Lung (tissue), 11 donors: ENCODE measurements at regions not wholly inside any gene's neighbourhood (a gene's known extent, or its start where the extent isn't known, plus 50 kb on each side); places are given as distances from the start of the nearest gene placed in this dataset.

ENCODE experiments used
- ATAC-seq: fragments of 200-7000 bp; cut with Tn5 transposase; one replicate; pipeline ENCODE4 v1.9.1; 2020; ENCODE audit warnings: moderate number of reproducible peaks; ENCODE audit not compliant: insufficient read depth, low FRiP score
- DNase-seq, 3 donors: peaks; one replicate each; pipeline ENCODE4 v3.0.0-alpha.2; 2013 to 2017
- H3K27ac ChIP-seq, 2 donors: one replicate each; pipeline ENCODE4 v1.5.1; 2013; ENCODE audit warnings: mild to moderate bottlenecking in 2 of 2, moderate library complexity in 2 of 2, control low read depth in 1 of 2, inconsistent platforms in 1 of 2, low read depth in 1 of 2, low read length in 1 of 2
- H3K27me3 ChIP-seq, 3 donors: one replicate each; pipeline ENCODE4 v1.5.1; 2013; ENCODE audit warnings: low read length in 2 of 3; ENCODE audit not compliant: control insufficient read depth in 3 of 3, insufficient read depth in 3 of 3
- H3K36me3 ChIP-seq, 4 donors: one replicate each; pipeline ENCODE4 v1.5.1; 2013; ENCODE audit warnings: low read length in 4 of 4, mild to moderate bottlenecking in 1 of 4, moderate library complexity in 1 of 4; ENCODE audit not compliant: control insufficient read depth in 4 of 4, insufficient read depth in 4 of 4
- H3K4me1 ChIP-seq, 5 donors: one replicate each; pipeline ENCODE4 v1.5.1; 2013; ENCODE audit warnings: low read length in 5 of 5, mild to moderate bottlenecking in 2 of 5, moderate library complexity in 1 of 5; ENCODE audit not compliant: control insufficient read depth in 5 of 5, insufficient read depth in 5 of 5
- H3K4me3 ChIP-seq: one replicate; pipeline ENCODE4 v1.5.1; 2013; ENCODE audit warnings: mild to moderate bottlenecking, control low read depth, moderate library complexity
- H3K9ac ChIP-seq, 2 donors: one replicate each; pipeline ENCODE4 v1.5.1; 2013; ENCODE audit warnings: low read length in 2 of 2, control low read depth in 1 of 2; ENCODE audit not compliant: insufficient read depth in 1 of 2
- H3K9me3 ChIP-seq, 4 donors: one replicate each; pipeline ENCODE4 v1.5.1; 2013; ENCODE audit warnings: low read length in 3 of 4, mild to moderate bottlenecking in 1 of 4, moderate library complexity in 1 of 4; ENCODE audit not compliant: control insufficient read depth in 4 of 4, insufficient read depth in 3 of 4
- CTCF ChIP-seq: IDR thresholded peaks from 2 replicates; pipeline ENCODE4 v1.5.1; 2012; ENCODE audit warnings: mild to moderate bottlenecking; ENCODE audit errors: control extremely low read depth, extremely low read depth
- WGBS, 2 donors: extraction: QIAGEN DNeasy Blood & Tissue Kit; methylation state at CpG; one replicate each; pipeline ENCODE4 v1.1.7; 2013; 5-methylcytosine and 5-hydroxymethylcytosine counted together
- donor health status: control.
- donor health status: control.
- donor health status: Bipolar disorder and iron deficiency.
- donor health status: healthy.
- donor health status: DM: yes; HTN: yes; CAD: no.

GRCh38 chr14:94707494-94707893 is 62.4 kb downstream of the GSC start:
- WGBS, 2 donors: 34 to 37% methylated on average over 4 of the region's 4 CpGs
- ATAC-seq (no peak), DNase-seq (no peak)
- Histone ChIP-seq H3K27me3 (peaks cover 0 to 3% (median 0%) of the 10 kb centered on the region in 3 donors), H3K4me3 (no peak overlapping the region), H3K27ac (no peak overlapping the region), H3K36me3 (no peaks in the 10 kb centered on the region), H3K4me1 (no peaks in the 10 kb centered on the region), H3K9me3 (no peaks in the 10 kb centered on the region), H3K9ac (no peak overlapping the region)
- TF ChIP-seq CTCF: no peak

DNA sequence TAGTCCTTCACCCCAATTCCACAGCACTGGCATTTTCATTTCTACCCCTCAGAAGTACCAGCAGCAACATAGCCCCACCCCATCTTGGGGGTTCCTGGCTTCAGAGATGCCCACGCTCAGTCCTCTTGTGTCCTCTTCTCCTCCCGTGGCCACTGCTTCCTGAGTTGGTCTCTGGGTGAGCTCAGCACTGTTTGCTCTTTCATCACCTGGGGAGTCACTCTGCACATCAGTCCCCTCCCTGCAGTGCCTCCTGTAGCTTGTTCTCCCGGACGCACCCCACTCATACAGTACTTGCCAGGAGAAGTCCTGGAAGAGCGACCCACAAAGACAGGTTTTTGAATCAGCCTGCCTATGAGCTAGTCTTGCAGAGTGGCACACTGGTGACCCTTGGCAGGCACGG is 63.8 kb downstream of the GSC start:
- H3K9ac ChIP-seq: no peak overlapping the region

GRCh38 chr14:94702629-94703028 is 67.3 kb downstream of the GSC start:
- WGBS, 2 donors: 79 to 92% methylated on average over 2 of the region's 2 CpGs

More for the DNA sequence above, 63.8 kb downstream of the GSC start:
- Histone ChIP-seq H3K4me3 (no peak overlapping the region), H3K27ac (no peak overlapping the region), H3K36me3 (no peaks in the 10 kb centered on the region), H3K4me1 (no peaks in the 10 kb centered on the region), H3K9me3 (no peaks in the 10 kb centered on the region), H3K27me3 (peaks cover 0 to 3% (median 0%) of the 10 kb centered on the region in 3 donors)
- 62 to 75% methylated on average over 6 of the region's 6 CpGs for WGBS, 2 donors
- no peak for TF ChIP-seq CTCF
- no peak for DNase-seq
- no peak for ATAC-seq

More at GRCh38 chr14:94702629-94703028, 67.3 kb downstream of the GSC start:
- Histone ChIP-seq H3K4me3 (no peak overlapping the region), H3K9ac (no peak overlapping the region), H3K27me3 (peaks cover 0 to 9% (median 7%) of the 10 kb centered on the region in 3 donors), H3K9me3 (no peaks in the 10 kb centered on the region), H3K4me1 (no peaks in the 10 kb centered on the region), H3K36me3 (no peaks in the 10 kb centered on the region), H3K27ac (no peak overlapping the region)
- TF ChIP-seq CTCF: no peak
- ATAC-seq (no peak), DNase-seq (no peak)
